Activated CD8-positive, alpha-beta T cell treated with anti-CD3 and anti-CD28 coated beads for 36 hours (primary cell): ENCODE measurements at regions not wholly inside any gene's neighbourhood (a gene's known extent, or its start where the extent isn't known, plus 50 kb on each side); places are given as distances from the start of the nearest gene placed in this dataset.

Experiments used
- ATAC-seq: fragments of 200-7000 bp; cut with Tn5 transposase; one replicate; pipeline ENCODE4 v1.10.0; 2021; ENCODE audit warnings: mild to moderate bottlenecking, moderate library complexity
- CTCF ChIA-PET: fragments of 350-600 bp; sonication (Branson Sonifier 250); formaldehyde crosslinking; loops from one replicate; lab custom pipeline; 2021; ENCODE audit warnings: antibody characterized with exemption; lab: Charles Lee
- POLR2A ChIA-PET: fragments of 350-600 bp; sonication (Branson Sonifier 250); formaldehyde crosslinking; loops from one replicate; lab custom pipeline; 2021; ENCODE audit warnings: antibody characterized with exemption; lab: Charles Lee
- DNase-seq: peaks from one replicate; pipeline ENCODE4 v3.0.0-alpha.2; 2020
- H3K27ac Mint-ChIP-seq: one replicate; pipeline ENCODE4 v1.8.0; 2021; ENCODE audit warnings: mild to moderate bottlenecking, mixed read lengths
- H3K27me3 Mint-ChIP-seq: one replicate; pipeline ENCODE4 v1.8.0; 2021; ENCODE audit warnings: mixed read lengths
- H3K36me3 Mint-ChIP-seq: one replicate; pipeline ENCODE4 v1.8.0; 2021; ENCODE audit warnings: low read depth, mixed read lengths
- H3K4me1 Mint-ChIP-seq: one replicate; pipeline ENCODE4 v1.8.0; 2021; ENCODE audit warnings: low read depth, mixed read lengths
- H3K4me3 Mint-ChIP-seq: one replicate; pipeline ENCODE4 v1.8.0; 2021; ENCODE audit warnings: mild to moderate bottlenecking, moderate library complexity, mixed read lengths
- H3K9me3 Mint-ChIP-seq: one replicate; pipeline ENCODE4 v1.8.0; 2021; ENCODE audit warnings: mixed read lengths
- CTCF ChIP-seq: fragments of 200-600 bp; IDR thresholded peaks from one replicate; pipeline ENCODE4 v1.8.0; 2022; ENCODE audit warnings: antibody characterized with exemption, mild to moderate bottlenecking
- intact Hi-C: fragments of 100-400 bp; cut with micrococcal nuclease; formaldehyde crosslinking; loops from one replicate; pipeline ENCODE4 v1.10.0; 2022

GRCh38 chr2:147500819-147501395 is 343.9 kb upstream of the ACVR2A start:
- ChIA-PET POLR2A (no interaction called here), CTCF (no interaction called here)
- no peak for TF ChIP-seq CTCF
- Mint-ChIP-seq H3K27me3 (no peaks in the 10 kb centered on the region), H3K9me3 (no peaks in the 10 kb centered on the region), H3K27ac (no peak overlapping the region), H3K4me3 (no peak overlapping the region), H3K4me1 (peaks cover 13% of the 10 kb centered on the region), H3K36me3 (no peaks in the 10 kb centered on the region)
- no peak for ATAC-seq
- intact Hi-C loops: no loop called here
- DNase-seq: no peak

- POLR2A ChIA-PET: no interaction called here
- CTCF ChIA-PET: no interaction called here
- H3K9me3 Mint-ChIP-seq: no peaks in the 10 kb centered on the region
- no peak for TF ChIP-seq CTCF
- H3K27me3 Mint-ChIP-seq: no peaks in the 10 kb centered on the region
- DNase-seq (no peak), ATAC-seq (no peak)
- H3K4me1 Mint-ChIP-seq: peaks cover 13% of the 10 kb centered on the region
- intact Hi-C loops: no loop called here
- no peak overlapping the region for H3K27ac Mint-ChIP-seq
- H3K36me3 Mint-ChIP-seq: no peaks in the 10 kb centered on the region
- no peak overlapping the region for H3K4me3 Mint-ChIP-seq
These were observed 344.6 kb upstream of the ACVR2A start for GRCh38 chr2:147500229-147500628.

DNA sequence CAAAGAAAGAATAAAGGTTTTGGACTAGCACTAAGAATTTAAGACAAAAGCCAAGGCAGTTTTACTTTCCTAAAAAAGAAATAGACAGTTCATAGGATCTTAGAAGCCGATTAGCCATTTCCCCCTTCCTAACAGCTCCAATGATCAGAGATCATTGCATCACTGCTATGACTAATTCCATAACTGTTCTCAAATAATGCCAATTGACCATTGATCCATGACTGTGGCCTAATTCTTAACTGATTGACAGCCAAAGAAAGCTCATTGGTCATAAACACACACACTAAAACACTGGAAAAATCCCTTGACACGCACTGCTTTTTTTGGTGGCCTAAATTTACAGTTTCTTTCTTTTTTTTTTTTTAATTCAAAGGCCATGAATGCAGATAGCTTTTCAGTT is 345.0 kb upstream of the ACVR2A start:
- ATAC-seq (no peak), DNase-seq (no peak)
- ChIA-PET POLR2A (no interaction called here), CTCF (no interaction called here)
- Mint-ChIP-seq H3K27me3 (no peaks in the 10 kb centered on the region), H3K9me3 (no peaks in the 10 kb centered on the region), H3K27ac (no peak overlapping the region), H3K4me3 (no peak overlapping the region), H3K36me3 (no peaks in the 10 kb centered on the region), H3K4me1 (peaks cover 13% of the 10 kb centered on the region)
- intact Hi-C loops: no loop called here
- no peak for TF ChIP-seq CTCF

GRCh38 chr2:147495734-147496133 is 349.1 kb upstream of the ACVR2A start:
- intact Hi-C loops: no loop called here
- Mint-ChIP-seq H3K36me3 (no peaks in the 10 kb centered on the region), H3K4me3 (no peak overlapping the region), H3K9me3 (no peaks in the 10 kb centered on the region), H3K4me1 (peaks cover 11% of the 10 kb centered on the region), H3K27me3 (no peaks in the 10 kb centered on the region), H3K27ac (no peak overlapping the region)
- ATAC-seq (no peak), DNase-seq (no peak)
- TF ChIP-seq CTCF: no peak
- ChIA-PET POLR2A (no interaction called here), CTCF (no interaction called here)

DNA sequence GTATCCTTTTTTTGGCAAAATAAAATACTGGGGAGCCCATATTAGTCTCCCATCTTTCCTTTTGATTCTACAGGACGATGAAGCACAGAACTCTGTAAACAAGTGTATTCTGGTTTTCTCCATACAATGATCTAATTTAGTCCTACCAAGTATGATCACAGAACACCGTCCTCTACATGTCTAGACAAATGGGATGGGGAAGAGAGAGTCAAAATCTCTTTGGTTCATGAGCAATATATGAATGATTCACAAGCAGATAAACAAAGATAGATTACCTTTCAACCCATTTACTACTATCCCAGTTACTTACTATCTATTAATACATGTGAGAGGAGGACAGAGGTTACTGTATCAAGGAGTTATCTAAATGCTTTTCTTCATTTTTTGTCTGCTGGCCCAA is 352.4 kb upstream of the ACVR2A start:
- no peak for TF ChIP-seq CTCF
- no peak overlapping the region for H3K4me3 Mint-ChIP-seq
- CTCF ChIA-PET: no interaction called here
- peaks cover 7% of the 10 kb centered on the region for H3K4me1 Mint-ChIP-seq
- H3K27ac Mint-ChIP-seq: no peak overlapping the region
- no peaks in the 10 kb centered on the region for H3K9me3 Mint-ChIP-seq
- H3K27me3 Mint-ChIP-seq: no peaks in the 10 kb centered on the region
- ATAC-seq: no peak
- DNase-seq: no peak
- H3K36me3 Mint-ChIP-seq: no peaks in the 10 kb centered on the region
- POLR2A ChIA-PET: no interaction called here
- intact Hi-C loops: no loop called here
